Activated naive CD8-positive, alpha-beta T cell (primary cell): ENCODE measurements at regions not wholly inside any gene's neighbourhood (a gene's known extent, or its start where the extent isn't known, plus 50 kb on each side); places are given as distances from the start of the nearest gene placed in this dataset.

Source experiments
- H3K27ac Mint-ChIP-seq: one replicate; pipeline ENCODE4 v1.8.0; 2021; ENCODE audit warnings: mixed read lengths
- H3K27me3 Mint-ChIP-seq: one replicate; pipeline ENCODE4 v1.8.0; 2021; ENCODE audit warnings: mixed read lengths
- H3K36me3 Mint-ChIP-seq: one replicate; pipeline ENCODE4 v1.8.0; 2021; ENCODE audit warnings: mixed read lengths
- H3K4me1 Mint-ChIP-seq: one replicate; pipeline ENCODE4 v1.8.0; 2021; ENCODE audit warnings: low read depth, mixed read lengths
- H3K4me3 Mint-ChIP-seq: one replicate; pipeline ENCODE4 v1.8.0; 2021; ENCODE audit warnings: mild to moderate bottlenecking, mixed read lengths
- H3K9me3 Mint-ChIP-seq: one replicate; pipeline ENCODE4 v1.8.0; 2021; ENCODE audit warnings: low read depth, mixed read lengths

- Mint-ChIP-seq H3K36me3 (no peaks in the 10 kb centered on the region), H3K9me3 (no peaks in the 10 kb centered on the region), H3K27me3 (no peaks in the 10 kb centered on the region), H3K4me3 (no peak overlapping the region), H3K27ac (no peak overlapping the region), H3K4me1 (no peaks in the 10 kb centered on the region)
Observed at GRCh38 chr21:43320526-43320925, 106.4 kb downstream of the SIK1 start.

GRCh38 chr21:43318841-43319781 lies 107.8 kb downstream of the SIK1 start:
- no peaks in the 10 kb centered on the region for H3K9me3 Mint-ChIP-seq
- no peak overlapping the region for H3K4me3 Mint-ChIP-seq
- no peak overlapping the region for H3K27ac Mint-ChIP-seq
- peaks cover 4% of the 10 kb centered on the region for H3K4me1 Mint-ChIP-seq
- no peaks in the 10 kb centered on the region for H3K36me3 Mint-ChIP-seq
- H3K27me3 Mint-ChIP-seq = no peaks in the 10 kb centered on the region

GRCh38 chr21:43318368-43318767 lies 108.6 kb downstream of the SIK1 start:
- Mint-ChIP-seq H3K4me3 (no peak overlapping the region), H3K9me3 (no peaks in the 10 kb centered on the region), H3K4me1 (peaks cover 4% of the 10 kb centered on the region), H3K27ac (no peak overlapping the region), H3K36me3 (no peaks in the 10 kb centered on the region), H3K27me3 (no peaks in the 10 kb centered on the region)

GRCh38 chr21:43317959-43318358 lies 109.0 kb downstream of the SIK1 start:
- Mint-ChIP-seq H3K4me1 (peaks cover 4% of the 10 kb centered on the region), H3K4me3 (no peak overlapping the region), H3K27ac (no peak overlapping the region)

GRCh38 chr21:43317254-43317748 lies 109.6 kb downstream of the SIK1 start:
- H3K27ac Mint-ChIP-seq = no peak overlapping the region

More at GRCh38 chr21:43317959-43318358, 109.0 kb downstream of the SIK1 start:
- no peaks in the 10 kb centered on the region for H3K9me3 Mint-ChIP-seq
- no peaks in the 10 kb centered on the region for H3K27me3 Mint-ChIP-seq
- no peaks in the 10 kb centered on the region for H3K36me3 Mint-ChIP-seq

GRCh38 chr21:43316156-43316845 lies 110.6 kb downstream of the SIK1 start:
- Mint-ChIP-seq H3K27ac (no peak overlapping the region), H3K4me1 (peaks cover 4% of the 10 kb centered on the region), H3K4me3 (no peak overlapping the region), H3K9me3 (no peaks in the 10 kb centered on the region), H3K36me3 (no peaks in the 10 kb centered on the region), H3K27me3 (no peaks in the 10 kb centered on the region)

More at GRCh38 chr21:43317254-43317748, 109.6 kb downstream of the SIK1 start:
- H3K27me3 Mint-ChIP-seq = no peaks in the 10 kb centered on the region
- H3K4me3 Mint-ChIP-seq = no peak overlapping the region
- no peaks in the 10 kb centered on the region for H3K36me3 Mint-ChIP-seq
- H3K4me1 Mint-ChIP-seq = peaks cover 4% of the 10 kb centered on the region
- no peaks in the 10 kb centered on the region for H3K9me3 Mint-ChIP-seq

GRCh38 chr21:43315244-43316137 lies 111.4 kb downstream of the SIK1 start:
- no peaks in the 10 kb centered on the region for H3K27me3 Mint-ChIP-seq
- H3K36me3 Mint-ChIP-seq = no peaks in the 10 kb centered on the region
- H3K4me1 Mint-ChIP-seq = peaks cover 4% of the 10 kb centered on the region
- H3K4me3 Mint-ChIP-seq = no peak overlapping the region
- H3K27ac Mint-ChIP-seq = no peak overlapping the region
- H3K9me3 Mint-ChIP-seq = no peaks in the 10 kb centered on the region

- peaks cover 4% of the 10 kb centered on the region for H3K4me1 Mint-ChIP-seq
- H3K27ac Mint-ChIP-seq = no peak overlapping the region
- H3K4me3 Mint-ChIP-seq = no peak overlapping the region
Observed at GRCh38 chr21:43313939-43314405, 113.0 kb downstream of the SIK1 start.

GRCh38 chr21:43313221-43313938 lies 113.6 kb downstream of the SIK1 start:
- Mint-ChIP-seq H3K4me1 (peaks cover 4% of the 10 kb centered on the region), H3K9me3 (no peaks in the 10 kb centered on the region), H3K27ac (no peak overlapping the region), H3K27me3 (no peaks in the 10 kb centered on the region), H3K4me3 (no peak overlapping the region), H3K36me3 (no peaks in the 10 kb centered on the region)

More at GRCh38 chr21:43313939-43314405, 113.0 kb downstream of the SIK1 start:
- Mint-ChIP-seq H3K9me3 (no peaks in the 10 kb centered on the region), H3K27me3 (no peaks in the 10 kb centered on the region), H3K36me3 (no peaks in the 10 kb centered on the region)

- H3K27ac Mint-ChIP-seq = no peak overlapping the region
- no peak overlapping the region for H3K4me3 Mint-ChIP-seq
Observed at GRCh38 chr21:43312751-43313169, 114.2 kb downstream of the SIK1 start.

GRCh38 chr21:43312011-43312410 lies 114.9 kb downstream of the SIK1 start:
- Mint-ChIP-seq H3K9me3 (no peaks in the 10 kb centered on the region), H3K4me1 (peaks cover 4% of the 10 kb centered on the region), H3K36me3 (no peaks in the 10 kb centered on the region), H3K4me3 (no peak overlapping the region), H3K27ac (no peak overlapping the region), H3K27me3 (no peaks in the 10 kb centered on the region)

More at GRCh38 chr21:43312751-43313169, 114.2 kb downstream of the SIK1 start:
- Mint-ChIP-seq H3K27me3 (no peaks in the 10 kb centered on the region), H3K36me3 (no peaks in the 10 kb centered on the region), H3K4me1 (peaks cover 4% of the 10 kb centered on the region), H3K9me3 (no peaks in the 10 kb centered on the region)

- Mint-ChIP-seq H3K27me3 (no peaks in the 10 kb centered on the region), H3K9me3 (no peaks in the 10 kb centered on the region), H3K36me3 (no peaks in the 10 kb centered on the region), H3K4me1 (peaks cover 4% of the 10 kb centered on the region), H3K4me3 (no peak overlapping the region), H3K27ac (no peak overlapping the region)
Observed at GRCh38 chr21:43311301-43311817, 115.6 kb downstream of the SIK1 start.

GRCh38 chr21:43308815-43309283 lies 118.1 kb downstream of the SIK1 start:
- H3K36me3 Mint-ChIP-seq = no peaks in the 10 kb centered on the region
- H3K4me3 Mint-ChIP-seq = no peak overlapping the region
- H3K4me1 Mint-ChIP-seq = no peaks in the 10 kb centered on the region
- H3K9me3 Mint-ChIP-seq = no peaks in the 10 kb centered on the region
- H3K27me3 Mint-ChIP-seq = no peaks in the 10 kb centered on the region
- no peak overlapping the region for H3K27ac Mint-ChIP-seq
